ENCODE measurements at regions not wholly inside any gene's neighbourhood (a gene's known extent, or its start where the extent isn't known, plus 50 kb on each side); places are given as distances from the start of the nearest gene placed in this dataset.

- no peak overlapping the region for H3K4me3 ChIP-seq (ENCODE audit: low read depth, low read length)
- no peak for TF ChIP-seq CTCF (IDR thresholded peaks at IDR 0.05; ENCODE audit: low read depth, low read length)
Measured at GRCh38 chr3:106691476-106691875, 685.8 kb upstream of the CCDC54 start.

DNA sequence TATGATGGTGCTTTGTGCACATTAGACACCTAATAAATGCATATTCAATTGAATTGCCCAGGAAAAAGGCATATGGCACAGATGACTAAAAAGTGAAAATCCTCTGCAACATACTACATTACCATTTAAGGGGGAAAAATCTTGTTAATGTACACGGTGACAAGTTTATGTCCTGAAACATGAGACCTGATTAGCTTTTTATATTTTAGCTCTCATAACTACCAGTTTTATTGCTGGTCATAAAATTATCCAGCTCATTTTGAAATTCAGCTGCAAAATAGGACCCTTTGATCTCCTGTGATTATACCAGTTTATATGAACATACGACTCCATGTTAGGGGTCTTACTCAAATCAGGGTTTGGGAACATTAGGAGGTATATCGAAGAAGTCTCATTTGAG lies 684.6 kb upstream of the CCDC54 start:
- TF ChIP-seq CTCF (IDR thresholded peaks at IDR 0.05; ENCODE audit: low read depth, low read length) = no peak
- no peak overlapping the region for H3K4me3 ChIP-seq (ENCODE audit: low read depth, low read length)

DNA sequence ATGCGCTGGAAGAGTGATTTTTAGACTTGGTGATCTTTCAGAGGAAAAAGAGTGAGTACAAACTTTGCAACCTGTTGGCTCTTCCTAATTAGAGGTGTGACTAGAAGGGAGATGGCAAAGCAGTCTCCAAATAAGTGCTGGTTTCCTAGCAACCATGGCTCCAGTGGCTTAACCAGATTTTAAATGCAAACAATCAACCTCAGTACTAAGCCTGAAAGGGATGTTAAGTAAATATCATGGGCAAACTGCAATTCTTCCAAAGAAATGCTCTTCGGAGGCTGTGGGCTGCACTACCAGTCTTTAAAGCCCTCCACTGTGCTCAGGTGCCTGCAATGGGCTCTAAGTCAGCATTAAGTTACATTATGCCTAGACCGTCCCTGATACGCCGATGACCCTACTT lies 678.1 kb upstream of the CCDC54 start:
- no peak for TF ChIP-seq CTCF (IDR thresholded peaks at IDR 0.05; ENCODE audit: low read depth, low read length)
- no peak overlapping the region for H3K4me3 ChIP-seq (ENCODE audit: low read depth, low read length)

- no peak for TF ChIP-seq CTCF (IDR thresholded peaks at IDR 0.05; ENCODE audit: low read depth, low read length)
- H3K4me3 ChIP-seq (ENCODE audit: low read depth, low read length) = no peak overlapping the region
Measured at GRCh38 chr3:106700981-106701380, 676.3 kb upstream of the CCDC54 start.

- no peak for TF ChIP-seq CTCF (IDR thresholded peaks at IDR 0.05; ENCODE audit: low read depth, low read length)
- H3K4me3 ChIP-seq (ENCODE audit: low read depth, low read length) = no peak overlapping the region
Measured at GRCh38 chr3:106703524-106703923, 673.7 kb upstream of the CCDC54 start.

DNA sequence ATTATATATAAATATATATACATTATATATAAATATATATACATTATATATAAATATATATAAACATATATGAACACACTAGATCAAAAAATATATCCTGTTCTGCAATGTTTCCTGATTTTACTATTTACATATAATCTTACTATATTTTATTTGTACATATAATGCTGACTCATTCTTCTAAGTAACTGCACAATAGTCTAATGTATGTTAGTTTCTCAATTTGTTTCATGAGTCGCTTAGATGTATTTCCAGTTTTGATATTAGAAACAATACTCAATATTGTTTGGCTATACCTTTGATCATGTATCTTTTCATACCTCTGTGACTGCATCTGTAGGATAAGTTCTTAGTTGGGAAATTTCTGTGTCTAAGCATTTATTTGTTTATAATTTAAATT lies 669.9 kb upstream of the CCDC54 start:
- no peak for TF ChIP-seq CTCF (IDR thresholded peaks at IDR 0.05; ENCODE audit: low read depth, low read length)

DNA sequence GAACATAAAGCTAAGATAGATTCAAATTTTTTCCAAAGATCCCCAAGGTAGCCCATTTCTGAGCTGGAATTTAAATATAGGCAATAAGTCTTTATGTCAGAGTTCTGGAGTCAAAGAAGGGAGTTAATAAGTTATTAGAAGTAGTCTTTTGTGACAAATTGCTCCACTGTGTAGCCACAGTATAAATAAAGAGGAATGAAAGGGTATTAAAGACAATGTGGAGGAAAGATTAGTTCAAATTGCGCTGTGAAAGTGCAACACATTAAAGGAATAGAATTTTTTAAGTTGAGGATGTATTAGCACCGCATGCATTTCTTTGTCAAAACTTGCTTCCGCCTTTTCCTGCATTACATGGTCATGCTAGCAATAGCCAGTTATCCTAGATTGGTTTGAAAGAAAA lies 666.6 kb upstream of the CCDC54 start:
- TF ChIP-seq CTCF (IDR thresholded peaks at IDR 0.05; ENCODE audit: low read depth, low read length) = no peak
- H3K4me3 ChIP-seq (ENCODE audit: low read depth, low read length) = no peak overlapping the region

More for the DNA sequence above, 669.9 kb upstream of the CCDC54 start:
- no peak overlapping the region for H3K4me3 ChIP-seq (ENCODE audit: low read depth, low read length)

All from WI38 (cell line).